Lower lobe of right lung (tissue), 2 donors: ENCODE measurements at regions not wholly inside any gene's neighbourhood (a gene's known extent, or its start where the extent isn't known, plus 50 kb on each side); places are given as distances from the start of the nearest gene placed in this dataset.

Source experiments
- ATAC-seq, 2 donors: fragments of 200-7000 bp; cut with Tn5 transposase; one replicate each; pipeline ENCODE4 v1.9.1; 2020 to 2022; ENCODE audit warnings: mild to moderate bottlenecking in 2 of 2, moderate library complexity in 2 of 2
- DNase-seq: peaks from one replicate; pipeline ENCODE4 v3.0.0-alpha.2; 2020
- H3K27ac ChIP-seq: fragments of 200-600 bp; one replicate; pipeline ENCODE4 v1.8.0; 2022
- H3K27me3 ChIP-seq: fragments of 200-600 bp; one replicate; pipeline ENCODE4 v1.8.0; 2022; ENCODE audit warnings: low read depth
- H3K36me3 ChIP-seq: fragments of 200-600 bp; one replicate; pipeline ENCODE4 v1.8.0; 2022; ENCODE audit warnings: mild to moderate bottlenecking
- H3K4me1 ChIP-seq: fragments of 200-600 bp; one replicate; pipeline ENCODE4 v1.8.0; 2022
- H3K4me3 ChIP-seq: fragments of 200-600 bp; one replicate; pipeline ENCODE4 v1.8.0; 2022; ENCODE audit warnings: mild to moderate bottlenecking
- H3K9me3 ChIP-seq: fragments of 200-600 bp; one replicate; pipeline ENCODE4 v1.8.0; 2022
- intact Hi-C: fragments of 100-400 bp; cut with DNase I; formaldehyde crosslinking; loops from one replicate; pipeline ENCODE4 v1.11.0; 2022
- TF ChIP-seq, protein P1 (sequence below): fragments of 200-600 bp; IDR thresholded peaks from one replicate; pipeline ENCODE4 v1.8.0; 2022; ENCODE audit warnings: antibody characterized with exemption, mild to moderate bottlenecking
- donor health status: DM: no; HTN: yes; CAD: no; lungs with severe emphysema.

DNA sequence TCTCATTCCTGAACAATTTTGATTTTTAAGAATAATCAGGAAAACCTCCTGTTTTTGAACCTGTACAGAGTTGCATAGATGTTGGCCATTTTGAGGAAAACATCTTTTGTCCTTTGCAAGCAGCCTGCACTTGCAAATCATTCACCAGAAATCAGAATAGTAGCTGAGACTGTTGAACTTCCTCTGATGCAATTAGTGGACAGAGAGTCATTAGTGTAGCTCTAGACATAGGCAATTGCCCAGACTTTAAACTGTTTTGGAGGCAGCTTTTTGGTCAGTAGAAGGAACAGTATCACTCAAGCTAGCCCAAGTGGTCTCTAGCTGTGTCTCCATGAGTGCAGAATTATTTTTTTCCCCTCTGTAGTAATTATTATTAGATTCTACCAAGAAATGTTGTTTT, 326.1 kb downstream of the PIK3C3 start:
- DNase-seq: no peak
- no peak for ATAC-seq
- intact Hi-C loops: no loop called here
- Histone ChIP-seq H3K27me3 (no peaks in the 10 kb centered on the region), H3K4me3 (no peak overlapping the region), H3K36me3 (no peaks in the 10 kb centered on the region), H3K27ac (no peak overlapping the region), H3K9me3 (no peaks in the 10 kb centered on the region), H3K4me1 (no peaks in the 10 kb centered on the region)
- TF ChIP-seq, protein P1, sequence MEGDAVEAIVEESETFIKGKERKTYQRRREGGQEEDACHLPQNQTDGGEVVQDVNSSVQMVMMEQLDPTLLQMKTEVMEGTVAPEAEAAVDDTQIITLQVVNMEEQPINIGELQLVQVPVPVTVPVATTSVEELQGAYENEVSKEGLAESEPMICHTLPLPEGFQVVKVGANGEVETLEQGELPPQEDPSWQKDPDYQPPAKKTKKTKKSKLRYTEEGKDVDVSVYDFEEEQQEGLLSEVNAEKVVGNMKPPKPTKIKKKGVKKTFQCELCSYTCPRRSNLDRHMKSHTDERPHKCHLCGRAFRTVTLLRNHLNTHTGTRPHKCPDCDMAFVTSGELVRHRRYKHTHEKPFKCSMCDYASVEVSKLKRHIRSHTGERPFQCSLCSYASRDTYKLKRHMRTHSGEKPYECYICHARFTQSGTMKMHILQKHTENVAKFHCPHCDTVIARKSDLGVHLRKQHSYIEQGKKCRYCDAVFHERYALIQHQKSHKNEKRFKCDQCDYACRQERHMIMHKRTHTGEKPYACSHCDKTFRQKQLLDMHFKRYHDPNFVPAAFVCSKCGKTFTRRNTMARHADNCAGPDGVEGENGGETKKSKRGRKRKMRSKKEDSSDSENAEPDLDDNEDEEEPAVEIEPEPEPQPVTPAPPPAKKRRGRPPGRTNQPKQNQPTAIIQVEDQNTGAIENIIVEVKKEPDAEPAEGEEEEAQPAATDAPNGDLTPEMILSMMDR: no peak

DNA sequence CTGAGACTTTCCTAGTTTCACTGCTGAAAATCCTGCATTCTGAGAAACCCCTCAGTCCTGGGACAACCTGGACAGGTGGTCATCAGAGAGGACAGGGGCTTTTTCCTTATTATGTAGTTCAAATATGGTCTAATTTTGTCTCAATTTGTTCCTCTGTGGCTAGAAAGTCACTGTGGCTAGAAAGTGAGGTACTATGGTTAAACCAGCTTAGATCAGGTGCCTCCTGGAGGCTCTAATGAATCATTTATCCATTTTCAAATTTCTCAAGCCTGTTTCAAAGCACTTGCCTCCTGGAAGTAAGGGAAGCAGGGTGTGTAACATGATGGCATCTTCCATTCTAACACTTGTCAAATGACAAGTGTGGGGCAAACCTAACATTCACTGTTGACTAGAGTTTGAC, 326.8 kb downstream of the PIK3C3 start:
- TF ChIP-seq, protein P1: no peak
- intact Hi-C loops: no loop called here
- H3K27ac ChIP-seq: no peak overlapping the region
- ATAC-seq (no peak), DNase-seq (no peak)
- no peaks in the 10 kb centered on the region for H3K4me1 ChIP-seq
- H3K27me3 ChIP-seq: no peaks in the 10 kb centered on the region
- no peaks in the 10 kb centered on the region for H3K9me3 ChIP-seq
- no peak overlapping the region for H3K4me3 ChIP-seq
- H3K36me3 ChIP-seq: no peaks in the 10 kb centered on the region

DNA sequence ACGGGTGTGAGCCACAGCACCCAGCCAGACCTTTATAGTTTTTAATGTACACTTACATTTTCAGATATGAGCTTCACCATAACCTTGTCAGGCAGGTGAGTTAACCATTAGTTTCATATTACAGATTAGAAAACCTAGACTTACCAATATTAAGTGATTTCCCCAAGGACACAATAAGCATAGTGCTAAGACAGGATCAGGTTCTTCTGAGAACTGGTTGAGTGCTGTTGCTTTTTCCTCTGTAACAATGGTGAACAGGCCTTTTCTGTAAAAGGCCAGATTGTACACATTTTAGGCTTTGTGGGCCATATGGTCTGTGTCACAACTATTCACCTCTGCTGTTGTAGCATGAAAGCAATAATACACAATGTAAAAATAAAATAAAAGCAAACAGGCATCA, 332.0 kb downstream of the PIK3C3 start:
- DNase-seq (no peak), ATAC-seq (no peak)
- H3K4me1 ChIP-seq: no peaks in the 10 kb centered on the region
- no peaks in the 10 kb centered on the region for H3K36me3 ChIP-seq
- no peak overlapping the region for H3K4me3 ChIP-seq
- H3K27me3 ChIP-seq: no peaks in the 10 kb centered on the region
- intact Hi-C loops: no loop called here
- H3K9me3 ChIP-seq: no peaks in the 10 kb centered on the region
- TF ChIP-seq, protein P1: no peak
- H3K27ac ChIP-seq: no peak overlapping the region

DNA sequence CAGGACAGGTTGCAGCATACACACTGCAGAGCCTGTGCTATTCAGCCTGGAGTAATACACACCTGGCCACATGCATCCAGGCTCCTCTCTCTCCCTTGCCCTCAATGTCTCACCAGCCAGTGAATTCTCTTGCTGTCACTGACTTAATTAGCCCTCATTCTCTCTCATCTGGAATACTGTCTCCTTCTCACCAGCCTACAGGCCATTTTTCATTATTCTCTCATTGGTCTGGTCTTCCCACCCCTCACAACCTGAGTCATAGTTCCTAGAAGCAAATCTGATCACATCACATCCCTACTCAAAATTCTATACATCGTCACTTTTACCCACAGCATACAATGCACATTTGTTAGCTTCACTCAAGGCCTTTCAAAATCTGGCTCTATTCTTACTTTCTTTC, 333.1 kb downstream of the PIK3C3 start:
- ATAC-seq (no peak), DNase-seq (no peak)
- Histone ChIP-seq H3K27me3 (no peaks in the 10 kb centered on the region), H3K4me1 (no peaks in the 10 kb centered on the region), H3K4me3 (no peak overlapping the region), H3K9me3 (no peaks in the 10 kb centered on the region), H3K36me3 (no peaks in the 10 kb centered on the region), H3K27ac (no peak overlapping the region)
- intact Hi-C loops: no loop called here
- TF ChIP-seq, protein P1: no peak

DNA sequence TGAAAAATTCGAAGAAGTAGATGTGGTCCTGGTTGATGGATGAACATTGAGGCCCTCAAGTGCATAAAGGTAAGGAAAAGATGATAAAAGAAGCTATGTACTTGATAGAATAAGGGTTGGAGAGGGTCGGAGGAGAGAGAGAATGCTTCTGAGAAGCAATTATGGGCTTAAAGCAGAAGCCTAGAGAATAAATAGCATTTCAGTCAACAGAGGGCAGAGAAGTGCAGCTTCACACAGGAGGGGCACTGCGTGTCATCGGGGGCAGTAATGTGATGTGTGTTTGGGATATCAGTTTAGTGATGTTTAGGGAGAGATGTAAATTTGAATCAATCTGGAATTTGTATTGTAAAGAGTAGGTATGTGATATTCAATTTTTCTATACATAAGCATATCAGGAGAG, 334.5 kb downstream of the PIK3C3 start:
- ATAC-seq (no peak), DNase-seq (no peak)
- Histone ChIP-seq H3K36me3 (no peaks in the 10 kb centered on the region), H3K4me3 (no peak overlapping the region), H3K4me1 (no peaks in the 10 kb centered on the region), H3K27me3 (no peaks in the 10 kb centered on the region), H3K27ac (no peak overlapping the region), H3K9me3 (no peaks in the 10 kb centered on the region)
- intact Hi-C loops: no loop called here
- TF ChIP-seq, protein P1: no peak
